WTC11 (cell line): ENCODE measurements at regions not wholly inside any gene's neighbourhood (a gene's known extent, or its start where the extent isn't known, plus 50 kb on each side); places are given as distances from the start of the nearest gene placed in this dataset.

Experiments
- ATAC-seq: fragments of 200-7000 bp; cut with Tn5 transposase; 2 replicates; pipeline ENCODE4 v1.10.0; 2021; ENCODE audit warnings: mild to moderate bottlenecking, moderate library complexity
- CTCF ChIA-PET: fragments of 300-600 bp; sonication (Branson Sonifier 250); formaldehyde crosslinking; loops from one replicate; lab custom pipeline; 2021; ENCODE audit warnings: antibody characterized with exemption; lab: Charles Lee
- POLR2A ChIA-PET: fragments of 350-600 bp; sonication (Branson Sonifier 250); formaldehyde crosslinking; loops from one replicate; lab custom pipeline; 2021; ENCODE audit warnings: antibody characterized with exemption; lab: Charles Lee
- DNase-seq: peaks from one replicate; pipeline ENCODE4 v3.0.0; 2021; ENCODE audit warnings: low spot score
- H3K27ac Mint-ChIP-seq: 2 replicates; pipeline ENCODE4 v1.8.0; 2021; ENCODE audit warnings: mixed read lengths
- H3K27me3 Mint-ChIP-seq: 2 replicates; pipeline ENCODE4 v1.8.0; 2021; ENCODE audit warnings: low read depth, mild to moderate bottlenecking, moderate library complexity, mixed read lengths
- H3K36me3 Mint-ChIP-seq: 2 replicates; pipeline ENCODE4 v1.8.0; 2021; ENCODE audit warnings: mixed read lengths
- H3K4me1 Mint-ChIP-seq: 2 replicates; pipeline ENCODE4 v1.8.0; 2022; ENCODE audit warnings: mixed read lengths
- H3K4me3 Mint-ChIP-seq: 2 replicates; pipeline ENCODE4 v1.8.0; 2021; ENCODE audit warnings: mild to moderate bottlenecking, moderate library complexity, mixed read lengths
- H3K9me3 Mint-ChIP-seq: 2 replicates; pipeline ENCODE4 v1.8.0; 2021; ENCODE audit warnings: mixed read lengths
- ATF6 ChIP-seq: sonication (generic); formaldehyde crosslinking; IDR thresholded peaks from 2 replicates; pipeline ENCODE4 v1.8.1; 2023; ENCODE audit warnings: mild to moderate bottlenecking, missing genetic modification reagents
- CREM ChIP-seq: sonication (generic); formaldehyde crosslinking; IDR thresholded peaks from 2 replicates; pipeline ENCODE4 v1.8.1; 2022; ENCODE audit warnings: mild to moderate bottlenecking, missing genetic modification reagents, moderate library complexity
- EMX1 ChIP-seq: fragments of 250-450 bp; sonication (Bioruptor Pico); IDR thresholded peaks from 2 replicates; pipeline ENCODE4 v1.8.0; 2021; ENCODE audit warnings: mild to moderate bottlenecking
- FOXP1 ChIP-seq: sonication (generic); formaldehyde crosslinking; IDR thresholded peaks from 2 replicates; pipeline ENCODE4 v1.8.0; 2022; ENCODE audit warnings: missing genetic modification reagents, mild to moderate bottlenecking, moderate library complexity, borderline replicate concordance
- JAZF1 ChIP-seq: fragments of 250-450 bp; sonication (Bioruptor Pico); IDR thresholded peaks from 2 replicates; pipeline ENCODE4 v1.9.0; 2021; ENCODE audit warnings: moderate library complexity, mild to moderate bottlenecking, inconsistent platforms
- KAT7 ChIP-seq: sonication (generic); formaldehyde crosslinking; IDR thresholded peaks from 2 replicates; pipeline ENCODE4 v1.8.1; 2023; ENCODE audit warnings: missing genetic modification reagents, mild to moderate bottlenecking, borderline replicate concordance
- MLX ChIP-seq: sonication (generic); formaldehyde crosslinking; IDR thresholded peaks from 2 replicates; pipeline ENCODE4 v1.8.1; 2023; ENCODE audit warnings: mild to moderate bottlenecking, missing genetic modification reagents, moderate library complexity
- MYBL2 ChIP-seq: sonication (generic); formaldehyde crosslinking; IDR thresholded peaks from 2 replicates; pipeline ENCODE4 v1.8.1; 2023; ENCODE audit warnings: mild to moderate bottlenecking, moderate library complexity, missing genetic modification reagents
- STAT6 ChIP-seq: sonication (generic); formaldehyde crosslinking; conservative IDR thresholded peaks from 2 replicates; pipeline ENCODE4 v1.8.1; 2023; ENCODE audit warnings: mild to moderate bottlenecking, low read depth, missing genetic modification reagents, moderate library complexity
- TP53 ChIP-seq: sonication (generic); formaldehyde crosslinking; IDR thresholded peaks from 2 replicates; pipeline ENCODE4 v1.8.1; 2023; ENCODE audit warnings: mild to moderate bottlenecking, missing genetic modification reagents
- ZNF232 ChIP-seq: sonication (generic); formaldehyde crosslinking; IDR thresholded peaks from 2 replicates; pipeline ENCODE4 v1.8.0; 2022; ENCODE audit warnings: mild to moderate bottlenecking, missing genetic modification reagents
- ZNF532 ChIP-seq: fragments of 250-450 bp; sonication (Bioruptor Pico); IDR thresholded peaks from 2 replicates; pipeline ENCODE4 v1.9.0; 2021; ENCODE audit warnings: mild to moderate bottlenecking, borderline replicate concordance
- TF ChIP-seq, protein P1 (sequence below): sonication (generic); formaldehyde crosslinking; IDR thresholded peaks from 2 replicates; pipeline ENCODE4 v1.8.1; 2022; ENCODE audit warnings: mild to moderate bottlenecking, missing genetic modification reagents, moderate library complexity, borderline replicate concordance
- TF ChIP-seq, protein P2 (sequence below): sonication (generic); formaldehyde crosslinking; IDR thresholded peaks from 2 replicates; pipeline ENCODE4 v1.8.0; 2022; ENCODE audit warnings: mild to moderate bottlenecking, missing genetic modification reagents
- TF ChIP-seq, protein P3 (sequence below): fragments of 250-450 bp; sonication (Bioruptor Pico); conservative IDR thresholded peaks from 2 replicates; pipeline ENCODE4 v1.9.0; 2021; ENCODE audit warnings: mild to moderate bottlenecking

DNA sequence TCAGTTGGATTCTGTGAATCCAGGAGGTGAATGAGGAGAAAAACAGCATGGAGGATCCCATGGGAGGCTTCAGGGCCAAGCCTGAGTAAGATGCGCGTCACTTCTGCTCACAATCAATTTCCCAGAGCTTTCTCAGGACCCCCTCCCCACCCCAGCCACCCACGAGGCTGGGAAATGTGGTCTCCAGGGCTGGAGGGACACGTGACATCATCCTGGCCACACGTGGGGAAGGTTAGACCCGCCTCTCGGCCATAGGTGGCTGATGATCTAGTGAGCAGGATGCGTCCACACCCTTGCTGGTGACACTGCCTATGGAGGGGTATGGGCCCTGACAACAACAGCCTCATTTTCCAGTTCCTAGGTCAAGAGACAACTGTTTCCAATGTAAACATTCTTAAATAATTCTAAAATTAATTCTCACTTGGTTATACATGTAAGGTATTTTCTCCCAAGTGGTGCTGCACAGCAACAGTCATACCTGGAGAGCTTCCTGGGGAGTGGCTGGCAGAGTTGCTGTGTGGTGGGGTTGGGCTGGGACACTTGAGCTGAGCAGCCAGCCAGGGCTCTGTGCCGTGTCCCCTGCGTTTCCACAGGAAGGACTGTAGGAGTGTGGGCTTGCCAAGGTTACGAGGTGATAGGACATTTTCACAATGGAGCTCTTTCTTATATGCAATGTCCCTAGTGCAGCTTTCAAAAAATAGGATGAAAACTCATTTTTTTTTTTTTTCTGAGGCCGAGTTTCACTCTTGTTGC, 153.1 kb downstream of the GADD45G start:
- TF ChIP-seq ZNF232 (CRISPR knock-in tag) (no peak), EMX1 (CRISPR knock-in tag) (no peak), MYBL2 (CRISPR knock-in tag) (no peak), FOXP1 (CRISPR knock-in tag) (no peak), JAZF1 (no peak), ZNF532 (CRISPR knock-in tag) (no peak), STAT6 (CRISPR knock-in tag) (no peak), TP53 (no peak), MLX (CRISPR knock-in tag) (no peak), KAT7 (CRISPR knock-in tag) (no peak)
- TF ChIP-seq, protein P1, sequence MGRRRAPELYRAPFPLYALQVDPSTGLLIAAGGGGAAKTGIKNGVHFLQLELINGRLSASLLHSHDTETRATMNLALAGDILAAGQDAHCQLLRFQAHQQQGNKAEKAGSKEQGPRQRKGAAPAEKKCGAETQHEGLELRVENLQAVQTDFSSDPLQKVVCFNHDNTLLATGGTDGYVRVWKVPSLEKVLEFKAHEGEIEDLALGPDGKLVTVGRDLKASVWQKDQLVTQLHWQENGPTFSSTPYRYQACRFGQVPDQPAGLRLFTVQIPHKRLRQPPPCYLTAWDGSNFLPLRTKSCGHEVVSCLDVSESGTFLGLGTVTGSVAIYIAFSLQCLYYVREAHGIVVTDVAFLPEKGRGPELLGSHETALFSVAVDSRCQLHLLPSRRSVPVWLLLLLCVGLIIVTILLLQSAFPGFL (CRISPR knock-in tag), result no peak
- H3K36me3 Mint-ChIP-seq, result no peaks in the 10 kb centered on the region
- H3K4me3 Mint-ChIP-seq, result no peak overlapping the region
- POLR2A ChIA-PET, result no interaction called here
- no peak for ATAC-seq
- peaks cover 12% of the 10 kb centered on the region for H3K4me1 Mint-ChIP-seq
- no peak overlapping the region for H3K27ac Mint-ChIP-seq
- CTCF ChIA-PET, result no interaction called here
- no peaks in the 10 kb centered on the region for H3K9me3 Mint-ChIP-seq
- H3K27me3 Mint-ChIP-seq, result no peaks in the 10 kb centered on the region
- no peak for DNase-seq

DNA sequence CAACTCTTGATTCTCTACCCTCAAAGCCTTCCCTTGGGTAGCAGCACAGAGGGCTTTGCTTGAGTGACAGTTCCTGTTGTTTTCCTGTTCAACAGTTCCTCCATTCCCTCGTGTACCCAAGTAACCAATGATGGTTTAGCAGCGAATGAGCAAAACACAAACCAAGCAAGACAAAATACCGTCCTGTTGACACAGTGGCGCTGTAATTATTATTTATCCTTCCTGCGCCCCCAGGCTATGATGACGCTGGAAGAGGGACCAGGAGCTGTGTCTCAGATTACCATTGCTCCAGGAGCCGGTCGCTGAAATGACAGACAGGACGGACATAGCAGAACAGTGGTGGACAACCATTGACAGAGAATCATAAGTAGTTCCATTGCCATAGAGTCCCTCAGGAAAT, 154.8 kb downstream of the GADD45G start:
- H3K4me3 Mint-ChIP-seq, result no peak overlapping the region
- ATAC-seq (no peak), DNase-seq (no peak)
- H3K9me3 Mint-ChIP-seq, result no peaks in the 10 kb centered on the region
- H3K36me3 Mint-ChIP-seq, result no peaks in the 10 kb centered on the region
- TF ChIP-seq CREM (CRISPR knock-in tag), result no peak
- H3K27me3 Mint-ChIP-seq, result no peaks in the 10 kb centered on the region
- ChIA-PET POLR2A (no interaction called here), CTCF (no interaction called here)
- no peak overlapping the region for H3K27ac Mint-ChIP-seq
- H3K4me1 Mint-ChIP-seq, result no peaks in the 10 kb centered on the region; the same call in 1 of the 2 replicates

- no peak overlapping the region for H3K27ac Mint-ChIP-seq
- H3K36me3 Mint-ChIP-seq, result no peaks in the 10 kb centered on the region
- ChIA-PET CTCF (interaction anchor here (2.0 kb wide), 1 partner anchor 157 kb away, joined by 6 read pairs; no protein-coding TSS in a partner anchor), POLR2A (no interaction called here)
- H3K4me1 Mint-ChIP-seq, result no peaks in the 10 kb centered on the region
- DNase-seq (no peak), ATAC-seq (no peak)
- H3K27me3 Mint-ChIP-seq, result no peaks in the 10 kb centered on the region
- no peaks in the 10 kb centered on the region for H3K9me3 Mint-ChIP-seq
- H3K4me3 Mint-ChIP-seq, result no peak overlapping the region
- TF ChIP-seq ATF6 (no peak), KAT7 (CRISPR knock-in tag) (no peak)
- TF ChIP-seq, protein P2, sequence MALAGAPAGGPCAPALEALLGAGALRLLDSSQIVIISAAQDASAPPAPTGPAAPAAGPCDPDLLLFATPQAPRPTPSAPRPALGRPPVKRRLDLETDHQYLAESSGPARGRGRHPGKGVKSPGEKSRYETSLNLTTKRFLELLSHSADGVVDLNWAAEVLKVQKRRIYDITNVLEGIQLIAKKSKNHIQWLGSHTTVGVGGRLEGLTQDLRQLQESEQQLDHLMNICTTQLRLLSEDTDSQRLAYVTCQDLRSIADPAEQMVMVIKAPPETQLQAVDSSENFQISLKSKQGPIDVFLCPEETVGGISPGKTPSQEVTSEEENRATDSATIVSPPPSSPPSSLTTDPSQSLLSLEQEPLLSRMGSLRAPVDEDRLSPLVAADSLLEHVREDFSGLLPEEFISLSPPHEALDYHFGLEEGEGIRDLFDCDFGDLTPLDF (CRISPR knock-in tag), result no peak
- TF ChIP-seq, protein P3, sequence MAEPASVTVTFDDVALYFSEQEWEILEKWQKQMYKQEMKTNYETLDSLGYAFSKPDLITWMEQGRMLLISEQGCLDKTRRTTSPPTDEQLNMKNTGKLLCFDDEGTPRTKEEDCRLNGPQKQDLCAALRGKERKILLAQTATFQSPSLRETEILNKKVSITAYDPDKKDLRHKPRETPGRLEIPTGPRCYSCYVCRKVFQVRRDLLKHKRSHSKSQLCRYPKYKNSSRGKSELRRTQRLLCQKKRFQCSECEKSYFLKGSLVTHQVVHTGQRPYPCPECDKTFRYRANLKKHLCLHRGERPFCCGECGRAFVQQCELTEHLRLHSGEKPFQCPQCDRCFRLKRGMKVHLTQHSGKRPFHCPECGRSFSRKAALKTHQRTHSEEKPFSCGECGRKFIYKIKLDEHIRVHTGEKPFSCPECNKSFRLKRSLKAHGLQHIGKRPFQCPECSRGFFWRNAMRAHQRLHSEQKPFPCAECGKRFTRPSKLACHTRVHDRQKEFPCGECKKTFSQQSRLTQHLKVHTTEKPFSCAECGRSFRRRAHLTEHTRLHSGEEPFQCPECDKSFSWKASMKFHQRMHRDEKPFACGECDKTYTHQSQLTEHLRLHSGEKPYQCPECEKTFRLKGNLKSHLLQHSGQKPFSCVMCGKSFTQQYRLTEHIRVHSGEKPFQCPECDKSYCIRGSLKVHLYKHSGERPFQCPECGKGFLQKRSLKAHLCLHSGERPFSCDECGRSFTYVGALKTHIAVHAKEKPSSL (CRISPR knock-in tag), result no peak
Measured at GRCh38 chr9:89760123-89760522, 155.3 kb downstream of the GADD45G start.
